ENCODE measurements at regions not wholly inside any gene's neighbourhood (a gene's known extent, or its start where the extent isn't known, plus 50 kb on each side); places are given as distances from the start of the nearest gene placed in this dataset.

- TF ChIP-seq, protein P1, sequence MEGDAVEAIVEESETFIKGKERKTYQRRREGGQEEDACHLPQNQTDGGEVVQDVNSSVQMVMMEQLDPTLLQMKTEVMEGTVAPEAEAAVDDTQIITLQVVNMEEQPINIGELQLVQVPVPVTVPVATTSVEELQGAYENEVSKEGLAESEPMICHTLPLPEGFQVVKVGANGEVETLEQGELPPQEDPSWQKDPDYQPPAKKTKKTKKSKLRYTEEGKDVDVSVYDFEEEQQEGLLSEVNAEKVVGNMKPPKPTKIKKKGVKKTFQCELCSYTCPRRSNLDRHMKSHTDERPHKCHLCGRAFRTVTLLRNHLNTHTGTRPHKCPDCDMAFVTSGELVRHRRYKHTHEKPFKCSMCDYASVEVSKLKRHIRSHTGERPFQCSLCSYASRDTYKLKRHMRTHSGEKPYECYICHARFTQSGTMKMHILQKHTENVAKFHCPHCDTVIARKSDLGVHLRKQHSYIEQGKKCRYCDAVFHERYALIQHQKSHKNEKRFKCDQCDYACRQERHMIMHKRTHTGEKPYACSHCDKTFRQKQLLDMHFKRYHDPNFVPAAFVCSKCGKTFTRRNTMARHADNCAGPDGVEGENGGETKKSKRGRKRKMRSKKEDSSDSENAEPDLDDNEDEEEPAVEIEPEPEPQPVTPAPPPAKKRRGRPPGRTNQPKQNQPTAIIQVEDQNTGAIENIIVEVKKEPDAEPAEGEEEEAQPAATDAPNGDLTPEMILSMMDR (IDR thresholded peaks at IDR 0.05; ENCODE audit: insufficient read depth, low read depth, low read length, missing control alignments): no peak
- DNase-seq (ENCODE audit: low read depth): peak; percentile 36
- H3K4me3 ChIP-seq (ENCODE audit: low read depth, low read length): no peak overlapping the region
Measured at GRCh38 chr1:106907795-106908194, 148.7 kb upstream of the PRMT6 start.

- H3K4me3 ChIP-seq (ENCODE audit: low read depth, low read length): no peak overlapping the region
- DNase-seq (ENCODE audit: low read depth): no peak
- TF ChIP-seq, protein P1 (IDR thresholded peaks at IDR 0.05; ENCODE audit: insufficient read depth, low read depth, low read length, missing control alignments): no peak
Measured at GRCh38 chr1:106908689-106909088, 147.8 kb upstream of the PRMT6 start.

DNA sequence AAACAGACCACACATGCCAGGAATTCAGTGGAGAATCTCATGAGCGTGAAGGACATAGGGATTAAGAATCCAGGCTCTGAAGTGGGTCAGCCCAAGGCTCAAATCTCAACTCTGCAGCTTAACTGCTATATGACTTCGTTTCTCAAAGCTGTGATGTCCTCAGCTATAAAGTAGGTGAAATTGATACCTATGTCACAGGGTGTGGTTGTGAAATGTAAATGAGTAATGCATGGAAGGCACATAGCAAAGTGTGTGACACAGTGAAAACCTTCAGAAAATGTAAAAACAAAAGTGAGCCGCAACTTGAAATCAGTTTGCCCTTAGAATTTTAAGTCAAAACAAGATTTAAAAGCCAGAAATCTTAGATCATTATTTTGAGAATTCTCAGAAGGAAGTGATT, 145.7 kb upstream of the PRMT6 start:
- TF ChIP-seq, protein P1 (IDR thresholded peaks at IDR 0.05; ENCODE audit: insufficient read depth, low read depth, low read length, missing control alignments): no peak
- DNase-seq (ENCODE audit: low read depth): no peak
- no peak overlapping the region for H3K4me3 ChIP-seq (ENCODE audit: low read depth, low read length)

- no peak for DNase-seq (ENCODE audit: low read depth)
- no peak overlapping the region for H3K4me3 ChIP-seq (ENCODE audit: low read depth, low read length)
- TF ChIP-seq, protein P1 (IDR thresholded peaks at IDR 0.05; ENCODE audit: insufficient read depth, low read depth, low read length, missing control alignments): no peak
Measured at GRCh38 chr1:106912131-106912530, 144.3 kb upstream of the PRMT6 start.

GRCh38 chr1:106921186-106921585, 135.3 kb upstream of the PRMT6 start:
- TF ChIP-seq, protein P1 (IDR thresholded peaks at IDR 0.05; ENCODE audit: insufficient read depth, low read depth, low read length, missing control alignments): no peak
- DNase-seq (ENCODE audit: low read depth): no peak
- H3K4me3 ChIP-seq (ENCODE audit: low read depth, low read length): no peak overlapping the region

GRCh38 chr1:106924360-106924759, 132.1 kb upstream of the PRMT6 start:
- DNase-seq (ENCODE audit: low read depth): no peak
- H3K4me3 ChIP-seq (ENCODE audit: low read depth, low read length): no peak overlapping the region
- TF ChIP-seq, protein P1 (IDR thresholded peaks at IDR 0.05; ENCODE audit: insufficient read depth, low read depth, low read length, missing control alignments): no peak

- DNase-seq (ENCODE audit: low read depth): no peak
- no peak overlapping the region for H3K4me3 ChIP-seq (ENCODE audit: low read depth, low read length)
- TF ChIP-seq, protein P1 (IDR thresholded peaks at IDR 0.05; ENCODE audit: insufficient read depth, low read depth, low read length, missing control alignments): no peak
Measured at GRCh38 chr1:106925750-106926149, 130.7 kb upstream of the PRMT6 start.

Data from GM12865 (cell line).